NCI-H2227 treated with DMSO at 0.1 percent for 48 hours (cell line): ENCODE measurements at regions not wholly inside any gene's neighbourhood (a gene's known extent, or its start where the extent isn't known, plus 50 kb on each side); places are given as distances from the start of the nearest gene placed in this dataset.
A peak's percentile ranks its signal among the peaks of the same experiment; 100 is the strongest.

Experiments
- DNase-seq: peaks from one replicate; lab custom pipeline; 2025; lab: John Stamatoyannopoulos, UW

DNA sequence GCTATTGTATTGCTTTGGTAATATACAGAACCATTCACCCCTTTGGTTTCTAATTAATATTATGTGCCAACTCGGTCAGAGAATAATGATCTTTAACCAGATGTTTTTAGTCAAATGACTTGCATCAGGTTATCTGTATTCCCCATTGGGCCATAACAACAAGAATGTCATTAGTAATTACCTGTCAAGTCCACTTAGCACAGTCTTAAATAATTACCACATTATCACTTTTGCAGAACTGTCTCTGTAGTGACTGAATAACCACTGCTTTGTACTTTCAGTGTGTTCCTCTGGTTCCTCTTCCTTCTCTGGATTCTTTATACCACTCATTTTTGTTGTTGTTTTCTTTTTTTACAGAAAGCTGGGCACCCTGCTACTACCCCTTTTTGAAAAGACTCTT, 257.7 kb upstream of the SPOCK3 start:
- no peak for DNase-seq

DNA sequence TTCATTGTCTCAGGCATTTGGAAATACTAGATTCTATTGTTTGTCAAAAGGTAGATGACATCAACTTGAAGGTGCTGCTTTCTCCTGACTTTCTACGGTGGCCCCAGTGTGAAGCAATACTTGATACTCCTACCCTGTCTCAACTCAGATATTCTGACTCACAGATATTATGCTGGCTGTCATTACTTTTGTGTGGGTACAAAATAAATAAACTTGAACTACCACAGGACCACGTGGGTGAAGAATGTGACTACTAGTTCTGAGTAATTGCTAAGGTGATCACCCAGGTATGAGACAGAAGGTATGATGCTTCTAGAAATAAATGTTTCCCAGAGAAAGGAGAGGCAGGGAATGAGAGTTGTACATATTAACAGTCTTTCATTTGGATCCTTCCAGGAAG, 275.3 kb upstream of the SPOCK3 start:
- DNase-seq = no peak

DNA sequence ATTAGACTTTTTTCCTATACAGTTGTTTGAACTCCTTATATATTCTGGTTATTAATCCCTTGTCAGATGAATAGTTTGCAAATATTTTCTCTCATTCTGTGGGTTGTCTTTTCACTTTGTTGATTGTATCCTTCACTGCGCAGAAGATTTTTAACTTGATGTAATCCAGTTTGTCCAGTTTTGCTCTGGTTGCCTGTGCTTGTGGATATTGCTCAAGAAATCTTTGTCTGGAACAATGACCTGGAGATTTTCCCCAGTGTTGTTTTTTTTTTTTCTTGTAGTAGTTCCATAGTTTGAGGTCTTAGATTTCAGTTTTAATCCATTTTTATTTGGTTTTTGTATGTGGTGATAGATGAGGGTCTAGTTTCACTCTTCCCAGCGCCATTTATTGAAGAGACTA, 289.8 kb upstream of the SPOCK3 start:
- no peak for DNase-seq

DNA sequence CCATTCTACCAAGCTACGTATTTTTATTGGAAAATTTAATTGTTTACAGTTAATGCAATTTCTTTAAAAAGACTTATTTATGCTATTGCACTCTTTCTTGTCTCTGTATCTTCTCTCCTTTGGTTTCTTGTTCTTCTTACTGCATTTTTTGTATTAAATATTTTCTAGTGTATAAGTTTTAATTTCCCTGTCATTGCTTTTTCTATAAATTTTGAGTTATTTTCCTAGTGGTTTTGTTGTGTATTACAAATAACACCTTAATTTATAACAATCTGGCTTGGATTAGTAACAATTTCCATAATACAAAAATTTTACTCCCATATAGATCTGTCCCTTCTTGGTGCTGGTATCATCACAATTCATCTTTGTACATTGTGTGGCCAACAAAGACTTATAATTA, 303.5 kb upstream of the SPOCK3 start:
- no peak for DNase-seq

DNA sequence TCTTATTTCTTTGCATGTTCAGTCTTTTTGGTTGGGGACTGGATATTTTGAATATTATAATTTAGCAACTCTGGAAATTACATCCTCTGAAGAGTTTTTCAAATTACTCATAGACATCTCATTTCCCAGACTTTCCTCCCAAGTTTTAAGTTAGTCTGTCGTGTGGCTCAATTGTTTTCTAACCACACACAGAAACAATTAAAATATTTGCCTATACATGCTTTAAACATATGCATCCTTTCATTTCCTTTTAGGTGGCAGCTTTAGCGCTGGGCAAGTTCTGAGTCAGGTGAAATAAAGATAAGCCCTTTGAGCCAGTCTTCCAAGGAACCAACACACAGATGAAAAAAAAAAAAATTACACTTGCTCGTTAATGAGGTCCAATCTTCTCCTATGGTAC, 307.0 kb upstream of the SPOCK3 start:
- DNase-seq = no peak

DNA sequence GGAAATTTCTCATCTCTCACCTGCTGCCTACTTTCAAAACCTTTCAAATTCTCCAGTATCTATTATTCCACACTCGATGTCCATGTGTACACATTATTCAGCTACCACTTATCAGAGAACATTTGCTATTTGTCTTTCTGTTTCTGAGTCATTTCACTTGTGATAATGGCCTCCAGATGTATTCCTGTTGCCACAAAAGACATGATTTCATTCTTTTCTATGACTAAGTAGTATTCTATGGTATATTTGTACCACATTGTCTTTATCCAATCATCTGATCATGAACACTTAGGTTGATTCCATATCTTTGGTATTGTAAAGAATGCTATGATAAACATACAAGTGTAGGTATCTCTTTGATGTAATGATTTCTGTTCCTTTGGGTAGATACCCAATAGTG, 310.1 kb upstream of the SPOCK3 start:
- DNase-seq = no peak

DNA sequence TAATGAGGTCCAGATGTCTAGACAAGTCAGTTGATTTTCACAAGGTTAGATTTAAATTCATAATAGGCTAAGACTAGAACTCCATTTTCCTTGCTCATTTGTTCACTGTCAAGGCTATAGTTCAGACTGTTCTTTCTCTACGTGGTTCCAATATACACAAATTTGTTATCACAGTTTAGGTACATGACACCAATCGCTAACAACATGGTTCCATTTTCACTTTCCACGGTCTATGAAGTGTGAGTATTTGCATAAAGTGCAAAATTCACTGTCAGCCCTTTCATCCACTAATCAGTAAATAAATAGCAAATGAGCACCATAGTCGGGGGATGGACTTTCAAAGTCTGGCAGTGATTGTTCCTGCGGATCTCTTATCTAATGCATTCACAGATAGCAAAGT, 315.7 kb upstream of the SPOCK3 start:
- no peak for DNase-seq

DNA sequence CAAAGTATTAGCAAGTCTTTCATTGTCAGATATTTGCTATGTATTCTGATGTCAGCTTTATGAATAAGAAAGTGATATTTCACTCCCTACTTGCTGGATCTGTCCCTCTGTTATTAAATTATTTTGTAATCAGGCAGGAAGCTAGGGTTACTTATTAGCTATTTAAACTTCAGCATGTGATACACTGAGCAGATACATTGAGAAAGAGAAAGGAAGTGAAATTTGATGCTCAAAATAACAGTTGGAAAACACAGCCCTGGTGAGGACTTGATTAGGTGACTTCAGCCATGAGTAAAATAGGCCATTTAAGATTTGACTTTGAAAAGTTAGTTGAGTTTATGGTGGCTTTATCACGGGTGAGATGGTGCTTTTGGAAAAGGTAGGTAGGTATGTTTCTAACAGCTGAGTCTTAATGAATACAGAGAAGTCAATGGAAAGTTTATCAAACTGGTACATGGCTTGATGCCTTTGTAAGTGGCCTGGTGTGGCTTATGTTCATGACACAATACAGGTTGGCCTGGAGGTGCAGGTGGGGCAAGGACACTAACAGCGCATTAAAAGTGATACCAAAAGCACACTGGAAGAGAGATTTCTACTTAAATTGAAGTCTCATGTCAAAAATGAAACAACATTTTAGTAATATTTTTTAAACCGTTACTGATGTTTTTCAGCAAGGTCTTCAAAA, 321.2 kb upstream of the SPOCK3 start:
- no peak for DNase-seq

DNA sequence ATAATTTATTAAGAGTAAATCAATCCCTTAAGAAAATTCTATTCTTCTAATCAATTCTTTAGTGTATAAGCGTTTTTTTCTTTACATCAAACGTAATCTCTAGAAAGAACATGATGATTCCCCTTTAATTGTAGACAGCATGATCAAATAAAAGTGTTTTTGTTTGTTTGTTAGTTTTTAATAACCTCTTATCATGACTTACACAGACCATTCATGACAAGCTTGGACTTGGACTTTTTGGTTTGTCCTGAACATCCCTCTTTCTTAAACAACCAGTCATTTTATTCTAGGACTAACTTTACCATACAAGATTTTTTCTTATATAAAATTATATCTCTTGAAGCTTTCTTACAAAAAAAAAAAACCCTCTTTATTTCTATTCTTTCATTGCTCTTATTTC, 344.6 kb upstream of the SPOCK3 start:
- no peak for DNase-seq

DNA sequence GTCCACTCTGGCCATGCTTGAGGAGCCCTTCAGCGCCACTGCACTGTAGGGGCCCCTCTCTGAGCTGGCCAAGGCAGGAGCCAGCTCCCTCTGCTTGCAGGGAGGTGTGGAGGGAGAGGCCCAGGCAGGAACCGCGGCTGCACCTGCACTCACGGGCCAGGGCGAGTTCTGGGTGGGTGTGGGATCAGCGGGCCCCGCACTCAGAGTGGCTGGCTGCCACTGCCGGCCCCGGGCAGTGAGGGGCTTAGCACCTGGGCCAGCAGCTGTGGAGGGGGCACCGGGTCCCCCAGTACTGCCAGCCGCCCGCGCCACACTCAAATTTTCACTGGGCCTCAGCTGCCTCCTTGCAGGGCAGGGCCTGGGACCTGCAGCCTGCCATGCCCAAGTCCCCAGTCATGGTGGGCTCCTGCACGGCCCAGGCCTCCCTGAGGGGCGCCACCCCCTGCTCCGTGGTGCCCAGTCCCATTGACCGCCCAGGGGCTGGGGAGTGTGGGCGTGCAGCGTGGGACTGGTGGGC, 347.2 kb upstream of the SPOCK3 start:
- DNase-seq = no peak

DNA sequence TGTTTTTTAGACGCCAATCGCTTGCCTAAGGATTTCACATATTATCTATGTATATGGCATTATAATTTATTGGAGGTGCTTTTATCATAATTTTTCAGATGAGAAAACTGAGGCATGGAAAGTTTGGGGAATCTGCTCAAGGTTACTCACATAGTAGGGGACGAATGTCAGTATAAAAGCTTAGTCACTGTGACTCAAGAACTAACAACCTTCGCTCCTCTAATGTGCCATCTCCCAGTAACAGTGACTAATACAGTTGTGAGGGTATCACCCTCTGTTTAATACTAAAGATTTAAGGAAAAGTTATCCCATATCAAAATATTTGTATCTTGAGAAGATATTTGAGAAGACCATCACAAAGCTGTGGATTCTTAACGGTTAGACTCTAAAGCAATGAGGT, 353.1 kb upstream of the SPOCK3 start:
- DNase-seq = no peak

DNA sequence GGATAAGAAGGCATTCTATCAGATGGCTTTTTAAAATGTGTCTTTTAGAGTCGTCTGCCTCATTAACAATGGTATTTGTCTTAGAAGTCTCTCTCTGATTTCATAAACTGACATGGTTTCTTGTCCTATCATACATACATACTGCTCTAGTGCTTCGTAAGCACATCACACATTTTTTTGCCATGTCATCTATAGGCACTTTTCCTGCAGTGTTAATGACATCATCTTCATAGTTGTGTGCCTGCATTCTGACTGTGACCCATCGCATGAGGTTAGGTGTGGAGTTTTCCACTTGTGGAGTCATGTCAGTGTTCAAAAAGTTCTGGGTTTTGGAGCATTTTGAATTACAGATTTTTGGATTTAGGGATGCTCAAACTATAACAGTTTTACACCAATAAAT, 361.6 kb upstream of the SPOCK3 start:
- no peak for DNase-seq

DNA sequence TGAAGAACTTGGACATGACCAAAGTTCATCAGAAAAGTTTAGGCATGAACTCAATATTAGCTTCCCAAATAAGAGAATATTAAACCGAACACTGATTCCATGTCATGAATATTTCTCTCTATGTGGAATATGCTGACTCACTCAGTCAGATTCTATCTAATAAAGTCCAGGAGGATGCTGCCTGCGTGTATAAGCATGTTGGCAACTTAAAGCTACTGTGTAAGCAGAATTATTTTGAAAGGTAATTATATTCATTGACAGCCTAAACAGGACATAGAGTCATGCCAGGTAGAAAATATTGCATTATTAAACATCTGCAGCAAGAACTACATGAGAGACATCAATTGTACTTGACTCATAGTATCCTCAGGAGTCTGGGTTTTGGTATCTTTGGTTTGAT, 367.9 kb upstream of the SPOCK3 start:
- no peak for DNase-seq

DNA sequence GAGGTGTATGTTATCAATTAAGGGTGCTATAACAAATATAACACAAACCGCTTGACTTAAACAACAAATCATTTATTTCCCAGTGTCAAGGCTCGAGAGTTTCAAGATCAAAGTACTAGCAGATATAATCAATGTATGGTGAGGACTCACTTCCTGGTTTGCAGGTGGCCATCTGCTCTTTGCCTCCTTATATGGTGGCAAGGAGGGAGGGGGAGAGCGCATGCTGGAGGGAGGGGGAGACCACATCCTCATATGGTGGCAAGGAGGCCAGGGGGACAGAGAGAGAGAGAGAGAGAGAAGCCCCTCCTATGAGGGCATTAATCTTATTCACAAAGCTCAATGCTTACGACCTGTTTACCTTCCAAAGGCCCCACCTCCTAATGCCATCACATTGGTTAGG, 372.3 kb upstream of the SPOCK3 start:
- DNase-seq = no peak

DNA sequence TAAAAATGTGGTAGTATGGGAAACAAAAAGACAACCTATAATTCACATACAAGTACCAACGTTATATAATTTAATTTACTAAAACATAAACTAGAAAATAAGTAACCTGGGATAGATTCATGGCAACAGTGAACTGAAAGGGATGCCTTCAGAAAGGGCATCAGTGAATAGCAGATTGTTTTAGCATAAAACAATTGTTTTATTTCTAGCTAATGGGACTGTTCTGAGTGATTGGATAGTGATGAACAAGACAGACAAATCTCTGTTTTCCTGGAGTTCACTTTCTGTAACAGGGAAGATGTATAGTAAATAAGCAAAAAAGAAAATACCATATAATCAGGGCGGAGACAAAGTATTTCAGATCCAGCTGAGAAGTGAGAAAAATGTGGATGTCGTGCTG, 379.1 kb upstream of the SPOCK3 start:
- no peak for DNase-seq

DNA sequence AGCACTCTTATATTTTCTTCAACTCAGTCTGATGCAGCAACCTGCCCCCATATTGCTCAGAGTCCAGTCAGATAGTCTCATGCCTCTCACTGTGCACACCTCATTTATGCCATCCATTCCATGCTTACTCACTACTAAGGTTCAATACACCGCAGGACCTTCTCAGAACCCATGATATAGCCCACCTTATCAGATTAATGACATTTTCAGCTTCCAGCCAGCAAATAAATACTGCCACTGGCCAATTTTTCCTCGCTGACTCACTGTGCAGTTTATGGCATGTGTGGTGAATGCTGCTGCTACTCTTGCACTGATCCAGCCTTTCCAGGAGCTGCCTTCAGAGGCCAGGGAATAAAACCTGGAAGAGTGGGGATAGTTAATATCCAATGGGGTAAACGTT, 380.6 kb upstream of the SPOCK3 start:
- DNase-seq = no peak

DNA sequence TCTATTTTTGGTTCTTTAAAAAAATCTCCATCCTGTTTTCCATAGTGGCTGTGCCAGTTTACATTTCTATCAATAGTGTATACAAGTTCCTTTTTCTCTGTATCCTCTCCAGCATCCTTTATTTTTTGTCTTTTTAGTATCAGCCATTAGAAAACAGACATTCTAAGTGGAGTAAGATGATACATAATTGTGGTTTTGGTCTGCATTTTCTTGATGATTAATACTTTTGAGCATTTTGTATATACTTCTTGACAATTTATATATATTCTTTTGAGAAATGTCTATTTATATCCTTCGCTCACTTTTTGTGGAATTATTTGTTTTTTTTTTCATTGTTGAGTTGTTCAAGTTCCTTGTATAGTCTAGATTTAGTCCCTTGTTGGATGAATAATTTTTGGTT, 382.2 kb upstream of the SPOCK3 start:
- no peak for DNase-seq

DNA sequence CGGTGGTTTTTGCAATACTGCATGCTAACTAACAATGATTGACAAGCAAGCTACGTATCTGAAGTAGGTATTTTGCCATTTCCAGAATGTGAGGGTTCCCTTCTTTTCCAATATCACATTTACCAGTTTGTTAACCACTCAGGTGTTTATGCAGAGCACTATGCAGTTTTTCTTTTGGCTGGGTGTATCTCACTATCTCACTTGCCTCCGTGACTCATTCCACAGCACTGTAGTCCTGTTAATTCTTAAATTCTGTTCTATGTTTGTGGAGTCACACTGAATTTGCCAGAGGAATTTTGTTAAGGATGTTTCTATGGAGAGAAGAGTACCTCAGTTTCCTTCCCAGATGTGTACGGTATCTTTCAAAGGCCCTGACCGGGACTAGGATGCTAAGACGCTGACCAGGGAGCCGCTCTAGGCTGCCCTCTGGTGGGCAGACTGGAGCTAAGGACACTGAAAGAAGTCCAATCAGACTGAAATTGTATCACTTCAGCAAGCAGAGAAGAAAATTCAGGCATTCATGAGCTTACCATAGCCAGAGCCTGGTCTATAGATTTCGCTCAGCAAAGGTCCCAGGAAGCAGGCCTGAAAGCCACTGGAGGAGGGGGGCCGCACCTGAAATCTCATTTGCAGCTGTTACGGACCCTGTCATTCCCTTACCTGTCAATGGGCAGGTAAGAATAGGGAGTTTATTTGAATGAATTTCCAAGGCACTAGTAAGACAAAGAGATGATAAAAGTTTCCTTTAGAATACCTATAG, 388.4 kb upstream of the SPOCK3 start:
- DNase-seq = peak; percentile 8

DNA sequence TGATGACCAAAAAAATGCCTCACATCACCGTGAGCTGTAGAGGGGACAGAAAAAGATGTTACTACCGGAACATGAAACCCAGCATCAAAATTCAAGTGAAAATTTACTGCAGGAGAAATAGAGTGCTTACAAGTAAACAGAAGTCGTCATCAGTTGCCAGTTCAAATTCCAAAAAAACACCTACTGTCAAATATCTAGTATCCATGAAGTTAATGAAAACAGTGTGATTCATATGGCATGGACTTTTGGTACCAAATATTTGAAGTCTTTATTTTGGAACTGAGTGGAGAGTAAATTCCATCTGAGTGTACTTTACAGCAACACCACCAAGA, 388.9 kb upstream of the SPOCK3 start:
- no peak for DNase-seq

DNA sequence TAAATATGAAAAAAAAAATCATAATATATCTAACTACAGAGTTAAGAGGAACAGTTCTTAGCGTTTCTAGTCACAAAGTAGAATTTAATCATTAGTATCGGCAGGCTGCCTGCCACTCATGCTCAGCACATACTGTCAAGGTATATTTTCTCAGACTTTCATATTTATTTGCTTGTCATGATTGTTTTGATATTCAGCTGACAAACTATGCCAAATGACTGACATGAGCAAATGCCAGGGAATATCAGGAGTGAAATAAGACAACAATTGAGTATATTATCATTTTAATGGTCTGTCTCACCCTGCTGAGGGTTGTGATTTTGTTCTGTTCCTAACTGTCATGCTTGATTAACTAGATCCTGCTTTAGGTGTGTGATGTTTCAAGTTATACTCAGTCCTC, 395.0 kb upstream of the SPOCK3 start:
- no peak for DNase-seq

DNA sequence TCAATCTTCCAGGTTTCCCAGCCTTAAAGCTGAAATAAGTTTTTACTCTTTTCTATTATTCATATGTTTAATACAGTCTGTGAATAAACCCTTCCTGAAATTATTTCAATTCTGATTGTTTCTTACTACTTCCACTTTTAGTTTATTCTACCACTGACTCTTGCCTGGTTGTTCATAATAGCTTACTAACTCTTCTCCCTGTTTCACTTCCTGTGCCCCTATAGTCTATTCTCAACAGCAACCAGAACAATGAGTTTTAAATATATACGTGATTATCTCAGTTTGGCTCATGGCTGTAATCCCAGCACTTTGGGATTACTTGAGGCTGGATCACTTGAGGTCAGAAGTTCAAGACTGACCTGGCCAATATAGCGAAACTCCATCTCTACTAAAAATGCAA, 408.0 kb upstream of the SPOCK3 start:
- DNase-seq = no peak

DNA sequence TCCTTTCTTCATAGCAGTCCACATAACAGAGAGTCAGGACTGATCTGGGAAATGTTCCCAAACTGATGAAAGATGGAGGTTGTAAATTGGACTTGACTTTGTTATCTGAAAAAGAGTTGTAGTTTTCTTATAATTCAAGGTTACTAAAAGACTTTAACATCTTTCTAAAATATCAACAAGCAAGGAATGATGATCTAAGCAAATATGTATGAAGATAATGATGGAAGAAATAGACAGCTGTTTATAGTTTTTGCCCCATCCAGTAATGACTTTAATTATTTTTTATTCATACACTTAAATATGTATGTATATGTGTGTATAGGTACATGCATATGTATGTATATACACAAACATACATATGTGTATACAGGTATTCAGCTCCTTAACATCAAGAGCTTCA, 411.1 kb upstream of the SPOCK3 start:
- no peak for DNase-seq

DNA sequence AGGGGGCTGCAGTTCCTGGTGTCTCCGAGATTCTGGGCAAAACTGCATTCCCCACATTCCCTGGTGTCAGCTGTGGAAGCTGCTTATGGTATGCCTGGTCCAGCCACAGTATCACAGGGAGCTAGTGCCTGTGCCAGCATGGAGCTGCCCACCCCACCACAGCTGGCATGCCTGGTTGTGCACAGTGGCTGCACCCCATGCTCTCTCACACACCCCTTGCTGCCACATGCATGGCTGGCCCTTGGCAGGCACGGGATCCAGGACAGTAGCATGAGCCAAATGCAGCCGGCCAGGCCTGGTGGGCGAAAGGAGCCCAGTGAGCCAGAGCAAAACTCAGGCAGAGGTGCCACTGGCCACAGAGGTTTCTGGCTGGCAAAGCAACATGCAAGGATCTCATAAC, 418.0 kb upstream of the SPOCK3 start:
- DNase-seq = no peak

DNA sequence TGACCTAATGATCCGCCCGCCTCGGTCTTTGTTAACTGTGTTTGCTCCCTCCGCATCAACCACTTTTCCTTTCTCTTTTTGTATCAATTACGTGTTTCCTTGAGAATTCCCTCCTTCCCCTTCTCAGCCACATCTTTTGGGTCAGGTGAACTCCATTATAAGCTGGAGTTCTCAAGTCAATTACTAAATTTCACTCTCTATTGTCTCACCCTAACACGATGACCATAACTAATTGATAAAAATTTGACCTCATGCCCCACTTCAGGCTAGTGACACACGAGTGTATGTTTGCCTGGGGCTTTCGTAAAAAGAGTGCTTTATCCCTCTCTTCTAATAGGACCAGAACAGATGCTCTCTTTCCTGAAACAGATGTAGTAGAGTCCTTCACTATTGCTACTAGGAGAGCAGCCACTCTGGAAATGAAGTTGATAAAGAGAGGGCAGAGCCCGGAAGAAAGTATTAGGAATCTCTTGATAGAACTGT, 403.6 kb upstream of the ANXA10 start:
- DNase-seq = no peak
